ENCODE measurements at regions not wholly inside any gene's neighbourhood (a gene's known extent, or its start where the extent isn't known, plus 50 kb on each side); places are given as distances from the start of the nearest gene placed in this dataset.
"Not testable (repeated sequence)": the region's sequence is repeated elsewhere in the genome, so short reads cannot be mapped to it uniquely, and the experiment has no call there.

DNA sequence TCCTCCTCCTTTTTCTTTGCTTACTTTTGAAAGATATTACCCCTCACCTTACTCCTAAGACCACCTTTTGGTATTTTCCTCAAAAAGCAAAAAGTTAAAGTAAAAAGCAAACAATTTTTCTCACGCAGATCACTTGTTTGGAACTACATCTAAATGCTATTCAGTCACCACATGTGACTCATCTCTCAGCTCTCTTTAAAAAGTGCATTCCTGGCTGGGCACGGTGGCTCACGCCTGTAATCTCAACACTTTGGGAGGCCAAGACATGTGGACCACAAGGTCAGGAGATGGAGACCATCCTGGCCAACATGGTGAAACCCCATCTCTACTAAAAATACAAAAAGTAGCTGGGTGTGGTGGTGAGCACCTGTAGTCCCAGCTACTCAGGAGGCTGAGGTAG, 218.0 kb downstream of the HS3ST3B1 start:
- not testable (repeated sequence) for DNase-seq

GRCh38 chr17:14514973-14515372, 214.1 kb downstream of the HS3ST3B1 start:
- no peak for DNase-seq

- no peak for DNase-seq
Observed at GRCh38 chr17:14513835-14514234, 213.0 kb downstream of the HS3ST3B1 start.

- DNase-seq: no peak
Observed at GRCh38 chr17:14510136-14510535, 209.3 kb downstream of the HS3ST3B1 start.

DNA sequence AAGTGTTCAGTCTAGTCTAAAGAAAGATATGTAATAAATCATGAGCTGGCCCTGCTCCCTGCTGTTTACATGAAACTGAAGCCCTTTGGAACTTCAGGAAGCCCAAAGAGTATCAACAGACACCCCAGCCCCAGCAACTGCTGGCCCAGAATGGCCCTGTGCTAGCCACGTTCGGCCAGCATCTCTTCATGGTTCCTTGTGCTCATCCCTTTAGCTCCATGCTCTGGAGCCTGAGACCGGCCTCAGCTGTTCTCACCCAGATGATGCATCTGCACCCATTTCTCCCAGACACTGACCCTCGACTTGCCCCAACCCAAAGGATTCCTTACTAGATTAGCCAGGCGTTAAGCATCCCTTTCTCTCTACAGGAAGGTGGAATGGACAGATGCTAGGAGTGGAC, 207.3 kb downstream of the HS3ST3B1 start:
- DNase-seq: no peak

GRCh38 chr17:14506364-14506763, 205.5 kb downstream of the HS3ST3B1 start:
- no peak for DNase-seq

DNA sequence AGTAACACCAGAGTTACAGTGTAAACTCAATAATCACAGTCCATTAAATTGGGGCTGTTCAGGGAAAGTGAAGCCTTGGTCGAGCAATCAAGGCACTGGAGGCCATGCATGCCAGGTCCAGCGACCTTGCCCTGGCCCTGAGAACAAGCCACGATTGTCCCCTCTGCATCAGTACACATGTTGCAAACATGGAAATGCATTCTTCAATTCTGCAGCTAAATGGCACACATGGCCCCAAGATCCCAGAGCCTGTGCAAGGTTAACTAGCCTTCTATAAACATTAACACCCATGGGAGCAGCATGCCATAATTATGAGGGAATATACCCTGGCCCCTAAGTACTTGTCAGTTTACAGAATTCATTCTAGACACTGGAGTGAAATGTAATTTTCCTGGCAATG, 204.7 kb downstream of the HS3ST3B1 start:
- no peak for DNase-seq

- no peak for DNase-seq
Observed at GRCh38 chr17:14499976-14500375, 199.1 kb downstream of the HS3ST3B1 start.

GRCh38 chr17:14498812-14499211, 197.9 kb downstream of the HS3ST3B1 start:
- DNase-seq: no peak

- DNase-seq: no peak
Observed at GRCh38 chr17:14494161-14494560, 193.3 kb downstream of the HS3ST3B1 start.

GRCh38 chr17:14489986-14490385, 189.1 kb downstream of the HS3ST3B1 start:
- DNase-seq: no peak

DNA sequence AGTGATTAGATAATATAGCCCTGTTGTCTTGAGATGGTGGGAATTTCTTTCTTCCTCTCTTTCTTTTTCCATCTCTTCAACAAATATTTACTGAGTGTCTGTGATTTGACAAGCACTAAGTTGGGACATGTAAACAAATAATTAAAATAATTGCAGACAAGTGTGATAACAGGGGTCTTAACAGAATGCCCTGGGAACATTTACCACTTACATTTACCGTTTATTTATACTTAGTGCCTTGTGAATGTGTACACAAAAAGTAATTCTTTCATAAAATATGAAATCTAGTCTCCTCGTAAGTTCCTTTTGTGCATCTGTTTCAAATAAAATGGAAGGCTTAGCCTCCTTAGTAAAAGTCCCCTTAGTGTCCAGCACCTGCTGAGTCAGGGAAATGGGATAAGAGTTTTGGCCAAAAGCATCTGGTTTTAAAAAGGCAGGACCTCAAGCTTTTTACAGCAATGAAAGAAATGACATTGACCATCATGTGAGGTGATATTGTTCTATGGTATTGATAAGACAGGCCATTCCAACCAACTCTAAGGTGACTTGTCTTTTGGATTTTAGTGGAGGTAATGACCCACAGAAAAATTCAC, 188.2 kb downstream of the HS3ST3B1 start:
- DNase-seq: no peak

- DNase-seq: no peak
Observed at GRCh38 chr17:14487068-14487467, 186.2 kb downstream of the HS3ST3B1 start.

GRCh38 chr17:14482715-14483114, 181.8 kb downstream of the HS3ST3B1 start:
- DNase-seq: no peak

- DNase-seq: no peak
Observed at GRCh38 chr17:14481664-14482063, 180.8 kb downstream of the HS3ST3B1 start.

DNA sequence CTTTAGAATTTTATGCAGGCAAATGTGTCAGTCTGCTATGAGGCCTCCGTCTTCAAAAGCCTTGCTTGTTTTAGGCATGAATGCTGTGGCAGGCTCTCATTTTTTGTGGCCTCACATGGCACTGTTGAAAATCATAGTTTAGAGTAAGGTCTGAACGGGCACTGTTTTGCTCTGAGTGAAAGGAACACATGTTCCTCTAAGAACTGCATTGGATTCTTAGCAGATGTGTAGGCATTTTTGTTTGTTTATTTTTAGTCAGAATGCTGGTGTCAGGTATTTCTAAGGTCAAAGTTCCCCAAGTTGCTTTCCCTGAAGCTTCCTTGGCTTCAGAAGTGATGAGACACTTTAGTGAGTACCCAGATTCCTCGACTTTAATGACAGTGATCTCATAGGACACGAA, 173.7 kb downstream of the HS3ST3B1 start:
- DNase-seq: no peak

DNA sequence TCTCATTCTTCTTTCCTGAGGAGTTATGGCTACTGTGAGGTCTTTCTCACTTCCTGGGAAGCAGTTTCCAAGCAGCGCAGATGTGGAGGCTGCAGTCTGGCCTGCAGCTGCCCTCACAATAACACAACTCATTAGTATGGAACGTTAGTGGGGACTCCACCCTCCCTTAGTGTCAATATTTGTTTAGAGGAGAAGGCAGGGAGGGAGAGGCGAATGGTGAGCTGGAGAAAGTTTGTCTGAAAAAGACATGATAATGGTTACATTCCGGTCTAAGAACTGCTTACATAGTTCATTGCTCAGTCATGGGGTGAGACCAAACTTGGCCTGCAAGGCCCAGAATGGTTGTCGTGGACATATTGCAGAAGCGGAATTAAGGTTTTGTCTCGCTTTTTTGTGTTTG, 170.2 kb downstream of the HS3ST3B1 start:
- DNase-seq: no peak

GRCh38 chr17:14470417-14470816, 169.5 kb downstream of the HS3ST3B1 start:
- DNase-seq: no peak

- DNase-seq: no peak
Observed at GRCh38 chr17:14469971-14470370, 169.1 kb downstream of the HS3ST3B1 start.

DNA sequence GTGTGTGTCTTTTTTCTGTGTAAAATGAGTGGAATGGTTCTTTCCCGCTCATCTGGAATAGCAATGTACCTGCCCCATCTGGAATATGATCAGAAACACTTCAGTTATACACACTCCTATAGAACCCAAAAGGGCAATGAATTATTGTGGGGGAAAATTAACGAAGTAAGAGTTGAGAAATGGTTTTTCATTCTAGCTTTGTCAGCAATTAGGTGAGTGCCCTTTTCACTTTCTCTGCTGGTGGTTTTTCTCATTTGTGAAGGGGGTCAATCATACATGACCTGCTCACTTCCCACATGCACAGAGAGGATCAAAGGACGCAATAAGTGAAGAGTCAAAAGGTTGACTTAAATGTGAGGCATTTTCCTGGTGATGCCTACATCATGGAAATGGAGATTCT, 168.0 kb downstream of the HS3ST3B1 start:
- no peak for DNase-seq

GRCh38 chr17:14461227-14461548, 160.3 kb downstream of the HS3ST3B1 start:
- no peak for DNase-seq

- DNase-seq: no peak
Observed at GRCh38 chr17:14460516-14461226, 159.8 kb downstream of the HS3ST3B1 start.

GRCh38 chr17:14459955-14460354, 159.1 kb downstream of the HS3ST3B1 start:
- no peak for DNase-seq

DNA sequence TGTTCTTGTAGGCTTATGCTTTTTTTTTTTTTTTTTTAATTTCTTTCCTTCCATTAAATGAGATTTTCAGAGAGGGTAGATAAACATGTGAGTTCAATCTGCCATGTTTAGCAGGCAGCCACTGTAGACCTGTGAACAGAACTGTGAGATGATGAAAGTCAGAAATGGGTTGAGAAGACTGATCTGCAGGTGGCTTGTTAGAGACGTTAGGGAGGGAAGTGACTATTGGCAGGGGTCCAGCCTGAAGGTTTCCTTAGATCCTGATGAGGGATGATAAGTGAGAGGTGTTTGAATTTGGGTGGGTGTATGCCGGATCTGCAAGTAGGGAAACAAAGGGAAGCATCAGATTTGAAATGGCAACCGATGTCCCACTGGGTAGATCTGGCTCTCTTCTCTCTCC, 157.8 kb downstream of the HS3ST3B1 start:
- no peak for DNase-seq

- DNase-seq: no peak
Observed at GRCh38 chr17:14454746-14455145, 153.9 kb downstream of the HS3ST3B1 start.

All from activated effector memory CD4-positive, alpha-beta T cell treated with anti-CD3 and anti-CD28 coated beads, Interleukin-2, amount 50 U/mL, for 16 hours (primary cell).